ENCODE measurements at regions not wholly inside any gene's neighbourhood (a gene's known extent, or its start where the extent isn't known, plus 50 kb on each side); places are given as distances from the start of the nearest gene placed in this dataset.

- no peaks in the 10 kb centered on the region for H3K36me3 ChIP-seq (ENCODE audit: insufficient read depth)
- no peak for DNase-seq (ENCODE audit: extremely low spot score)
- no peak overlapping the region for H3K27ac ChIP-seq (ENCODE audit: low read depth)
- no peak overlapping the region for H3K4me3 ChIP-seq (ENCODE audit: low read depth, low read length)
- H3K4me1 ChIP-seq (ENCODE audit: insufficient read depth), result no peaks in the 10 kb centered on the region
Observed at GRCh38 chr4:123043013-123043412, 120.6 kb upstream of the NUDT6 start.

GRCh38 chr4:123043793-123044425, 121.5 kb upstream of the NUDT6 start:
- Histone ChIP-seq H3K4me3 (ENCODE audit: low read depth, low read length) (no peak overlapping the region), H3K4me1 (ENCODE audit: insufficient read depth) (no peaks in the 10 kb centered on the region), H3K27ac (ENCODE audit: low read depth) (no peak overlapping the region), H3K36me3 (ENCODE audit: insufficient read depth) (no peaks in the 10 kb centered on the region)
- DNase-seq (ENCODE audit: extremely low spot score), result no peak
- WGBS, result 42% methylated on average over 2 of the region's 2 CpGs

GRCh38 chr4:123046096-123046495, 123.7 kb upstream of the NUDT6 start:
- Histone ChIP-seq H3K4me3 (ENCODE audit: low read depth, low read length) (no peak overlapping the region), H3K4me1 (ENCODE audit: insufficient read depth) (no peaks in the 10 kb centered on the region), H3K36me3 (ENCODE audit: insufficient read depth) (no peaks in the 10 kb centered on the region), H3K27ac (ENCODE audit: low read depth) (no peak overlapping the region)
- WGBS, result 88% methylated on average over 3 of the region's 3 CpGs
- no peak for DNase-seq (ENCODE audit: extremely low spot score)

- no peak for DNase-seq (ENCODE audit: extremely low spot score)
- WGBS, result 99% methylated on average over 2 of the region's 2 CpGs
- H3K36me3 ChIP-seq (ENCODE audit: insufficient read depth), result no peaks in the 10 kb centered on the region
- H3K27ac ChIP-seq (ENCODE audit: low read depth), result no peak overlapping the region
- no peak overlapping the region for H3K4me3 ChIP-seq (ENCODE audit: low read depth, low read length)
- H3K4me1 ChIP-seq (ENCODE audit: insufficient read depth), result no peaks in the 10 kb centered on the region
Observed at GRCh38 chr4:123050018-123050417, 127.6 kb upstream of the NUDT6 start.

- H3K4me1 ChIP-seq (ENCODE audit: insufficient read depth), result no peaks in the 10 kb centered on the region
- 81% methylated on average over 3 of the region's 3 CpGs for WGBS
- H3K27ac ChIP-seq (ENCODE audit: low read depth), result no peak overlapping the region
- no peaks in the 10 kb centered on the region for H3K36me3 ChIP-seq (ENCODE audit: insufficient read depth)
- no peak for DNase-seq (ENCODE audit: extremely low spot score)
- H3K4me3 ChIP-seq (ENCODE audit: low read depth, low read length), result no peak overlapping the region
Observed at GRCh38 chr4:123052007-123052406, 129.6 kb upstream of the NUDT6 start.

- Histone ChIP-seq H3K27ac (ENCODE audit: low read depth) (no peak overlapping the region), H3K4me3 (ENCODE audit: low read depth, low read length) (no peak overlapping the region), H3K36me3 (ENCODE audit: insufficient read depth) (no peaks in the 10 kb centered on the region), H3K4me1 (ENCODE audit: insufficient read depth) (no peaks in the 10 kb centered on the region)
- no peak for DNase-seq (ENCODE audit: extremely low spot score)
Observed at GRCh38 chr4:123055943-123056342, 133.5 kb upstream of the NUDT6 start.

- over 99% methylated on average over 6 of the region's 6 CpGs for WGBS
- no peak overlapping the region for H3K27ac ChIP-seq (ENCODE audit: low read depth)
- H3K4me1 ChIP-seq (ENCODE audit: insufficient read depth), result no peaks in the 10 kb centered on the region
- no peaks in the 10 kb centered on the region for H3K36me3 ChIP-seq (ENCODE audit: insufficient read depth)
- no peak overlapping the region for H3K4me3 ChIP-seq (ENCODE audit: low read depth, low read length)
- DNase-seq (ENCODE audit: extremely low spot score), result no peak
Observed at GRCh38 chr4:123060039-123060770, 137.8 kb upstream of the NUDT6 start.

GRCh38 chr4:123064390-123064789, 142.0 kb upstream of the NUDT6 start:
- H3K27ac ChIP-seq (ENCODE audit: low read depth), result no peak overlapping the region
- 89% methylated on average over 1 of the region's 1 CpG for WGBS
- no peaks in the 10 kb centered on the region for H3K36me3 ChIP-seq (ENCODE audit: insufficient read depth)
- H3K4me3 ChIP-seq (ENCODE audit: low read depth, low read length), result no peak overlapping the region
- DNase-seq (ENCODE audit: extremely low spot score), result no peak
- no peaks in the 10 kb centered on the region for H3K4me1 ChIP-seq (ENCODE audit: insufficient read depth)

- no peak overlapping the region for H3K27ac ChIP-seq (ENCODE audit: low read depth)
- DNase-seq (ENCODE audit: extremely low spot score), result no peak
- no peaks in the 10 kb centered on the region for H3K36me3 ChIP-seq (ENCODE audit: insufficient read depth)
- 22% methylated on average over 1 of the region's 1 CpG for WGBS
- H3K4me1 ChIP-seq (ENCODE audit: insufficient read depth), result no peaks in the 10 kb centered on the region
- no peak overlapping the region for H3K4me3 ChIP-seq (ENCODE audit: low read depth, low read length)
Observed at GRCh38 chr4:123068081-123068480, 145.7 kb upstream of the NUDT6 start.

GRCh38 chr4:123072060-123072459, 149.7 kb upstream of the NUDT6 start:
- DNase-seq (ENCODE audit: extremely low spot score), result no peak
- H3K4me1 ChIP-seq (ENCODE audit: insufficient read depth), result no peaks in the 10 kb centered on the region
- H3K4me3 ChIP-seq (ENCODE audit: low read depth, low read length), result no peak overlapping the region
- 94% methylated on average over 1 of the region's 1 CpG for WGBS
- H3K36me3 ChIP-seq (ENCODE audit: insufficient read depth), result no peaks in the 10 kb centered on the region
- H3K27ac ChIP-seq (ENCODE audit: low read depth), result no peak overlapping the region

- Histone ChIP-seq H3K36me3 (ENCODE audit: insufficient read depth) (no peaks in the 10 kb centered on the region), H3K4me1 (ENCODE audit: insufficient read depth) (no peaks in the 10 kb centered on the region), H3K4me3 (ENCODE audit: low read depth, low read length) (no peak overlapping the region), H3K27ac (ENCODE audit: low read depth) (no peak overlapping the region)
- no peak for DNase-seq (ENCODE audit: extremely low spot score)
- 87% methylated on average over 2 of the region's 2 CpGs for WGBS
Observed at GRCh38 chr4:123073650-123074049, 151.3 kb upstream of the NUDT6 start.

- no peak for DNase-seq (ENCODE audit: extremely low spot score)
Observed at GRCh38 chr4:123077330-123077729, 154.9 kb upstream of the NUDT6 start.

GRCh38 chr4:123081971-123082370, 159.6 kb upstream of the NUDT6 start:
- H3K4me1 ChIP-seq (ENCODE audit: insufficient read depth), result no peaks in the 10 kb centered on the region
- WGBS, result 91% methylated on average over 3 of the region's 3 CpGs

More at GRCh38 chr4:123077330-123077729, 154.9 kb upstream of the NUDT6 start:
- no peaks in the 10 kb centered on the region for H3K36me3 ChIP-seq (ENCODE audit: insufficient read depth)
- WGBS, result 95% methylated on average over 2 of the region's 2 CpGs
- no peaks in the 10 kb centered on the region for H3K4me1 ChIP-seq (ENCODE audit: insufficient read depth)
- H3K27ac ChIP-seq (ENCODE audit: low read depth), result no peak overlapping the region
- H3K4me3 ChIP-seq (ENCODE audit: low read depth, low read length), result no peak overlapping the region

GRCh38 chr4:123083646-123084045, 161.2 kb upstream of the NUDT6 start:
- 77% methylated on average over 3 of the region's 3 CpGs for WGBS
- no peaks in the 10 kb centered on the region for H3K36me3 ChIP-seq (ENCODE audit: insufficient read depth)
- no peak overlapping the region for H3K27ac ChIP-seq (ENCODE audit: low read depth)
- H3K4me1 ChIP-seq (ENCODE audit: insufficient read depth), result no peaks in the 10 kb centered on the region
- H3K4me3 ChIP-seq (ENCODE audit: low read depth, low read length), result no peak overlapping the region
- no peak for DNase-seq (ENCODE audit: extremely low spot score)

More at GRCh38 chr4:123081971-123082370, 159.6 kb upstream of the NUDT6 start:
- DNase-seq (ENCODE audit: extremely low spot score), result no peak
- Histone ChIP-seq H3K4me3 (ENCODE audit: low read depth, low read length) (no peak overlapping the region), H3K27ac (ENCODE audit: low read depth) (no peak overlapping the region), H3K36me3 (ENCODE audit: insufficient read depth) (no peaks in the 10 kb centered on the region)

All from urinary bladder (tissue), 3 donors.